GM10266 (cell line): ENCODE measurements at regions not wholly inside any gene's neighbourhood (a gene's known extent, or its start where the extent isn't known, plus 50 kb on each side); places are given as distances from the start of the nearest gene placed in this dataset.

Source experiments
- DNase-seq: peaks from one replicate; pipeline ENCODE4 v3.0.0; 2012; ENCODE audit errors: extremely low spot score
- CTCF ChIP-seq: IDR thresholded peaks from 2 replicates; pipeline ENCODE4 v1.5.1; 2012; ENCODE audit warnings: mild to moderate bottlenecking, low read depth; ENCODE audit not compliant: control insufficient read depth, insufficient read depth; ENCODE audit errors: missing control alignments

DNA sequence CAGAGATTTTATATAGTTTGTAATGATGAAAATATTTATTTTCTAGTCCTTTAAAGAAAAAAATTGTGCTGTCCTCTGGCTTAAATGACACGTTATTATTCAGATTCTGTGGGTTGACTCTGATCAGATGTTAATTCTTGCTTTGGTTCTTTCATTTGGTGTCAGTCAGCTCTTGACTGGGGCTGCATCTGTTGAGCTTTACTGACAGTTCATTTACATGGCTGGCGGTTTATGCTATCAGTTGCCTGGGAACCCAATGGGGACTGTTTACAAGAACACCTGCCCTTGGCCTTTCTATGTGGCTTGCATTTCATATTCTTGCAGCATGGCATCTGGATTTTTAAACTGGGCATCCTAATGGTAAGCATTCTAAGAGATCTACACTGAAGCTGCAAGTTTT lies 667.1 kb upstream of the FBXO33 start:
- DNase-seq: no peak

GRCh38 chr14:40098468-40098867 lies 666.2 kb upstream of the FBXO33 start:
- DNase-seq: no peak
- no peak for TF ChIP-seq CTCF

More for the DNA sequence above, 667.1 kb upstream of the FBXO33 start:
- no peak for TF ChIP-seq CTCF

- no peak for DNase-seq
Observed at GRCh38 chr14:40096968-40097367, 664.7 kb upstream of the FBXO33 start.

GRCh38 chr14:40093800-40094199 lies 661.6 kb upstream of the FBXO33 start:
- no peak for DNase-seq
- TF ChIP-seq CTCF: no peak

More at GRCh38 chr14:40096968-40097367, 664.7 kb upstream of the FBXO33 start:
- no peak for TF ChIP-seq CTCF

- TF ChIP-seq CTCF: no peak
Observed at GRCh38 chr14:40074169-40074568, 641.9 kb upstream of the FBXO33 start.

DNA sequence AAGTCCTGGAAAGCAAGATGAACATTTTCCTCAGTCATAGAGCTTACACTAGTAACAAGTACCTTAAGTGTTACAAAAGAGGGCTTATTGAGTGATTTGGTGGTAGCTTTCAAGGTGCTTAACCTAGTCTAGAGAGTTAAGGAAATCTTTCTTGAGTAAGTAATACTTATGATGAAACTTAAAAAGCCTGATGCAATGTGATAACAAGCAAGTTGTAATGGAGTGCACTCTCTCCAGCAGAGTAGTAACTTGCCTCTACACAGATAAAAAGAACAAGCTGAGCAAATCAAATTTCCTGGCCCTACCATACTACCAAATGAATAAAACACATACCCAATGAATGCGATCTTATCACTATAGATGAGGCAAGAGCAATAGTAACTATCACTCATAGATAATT lies 639.9 kb upstream of the FBXO33 start:
- TF ChIP-seq CTCF: no peak
- no peak for DNase-seq

More at GRCh38 chr14:40074169-40074568, 641.9 kb upstream of the FBXO33 start:
- no peak for DNase-seq

DNA sequence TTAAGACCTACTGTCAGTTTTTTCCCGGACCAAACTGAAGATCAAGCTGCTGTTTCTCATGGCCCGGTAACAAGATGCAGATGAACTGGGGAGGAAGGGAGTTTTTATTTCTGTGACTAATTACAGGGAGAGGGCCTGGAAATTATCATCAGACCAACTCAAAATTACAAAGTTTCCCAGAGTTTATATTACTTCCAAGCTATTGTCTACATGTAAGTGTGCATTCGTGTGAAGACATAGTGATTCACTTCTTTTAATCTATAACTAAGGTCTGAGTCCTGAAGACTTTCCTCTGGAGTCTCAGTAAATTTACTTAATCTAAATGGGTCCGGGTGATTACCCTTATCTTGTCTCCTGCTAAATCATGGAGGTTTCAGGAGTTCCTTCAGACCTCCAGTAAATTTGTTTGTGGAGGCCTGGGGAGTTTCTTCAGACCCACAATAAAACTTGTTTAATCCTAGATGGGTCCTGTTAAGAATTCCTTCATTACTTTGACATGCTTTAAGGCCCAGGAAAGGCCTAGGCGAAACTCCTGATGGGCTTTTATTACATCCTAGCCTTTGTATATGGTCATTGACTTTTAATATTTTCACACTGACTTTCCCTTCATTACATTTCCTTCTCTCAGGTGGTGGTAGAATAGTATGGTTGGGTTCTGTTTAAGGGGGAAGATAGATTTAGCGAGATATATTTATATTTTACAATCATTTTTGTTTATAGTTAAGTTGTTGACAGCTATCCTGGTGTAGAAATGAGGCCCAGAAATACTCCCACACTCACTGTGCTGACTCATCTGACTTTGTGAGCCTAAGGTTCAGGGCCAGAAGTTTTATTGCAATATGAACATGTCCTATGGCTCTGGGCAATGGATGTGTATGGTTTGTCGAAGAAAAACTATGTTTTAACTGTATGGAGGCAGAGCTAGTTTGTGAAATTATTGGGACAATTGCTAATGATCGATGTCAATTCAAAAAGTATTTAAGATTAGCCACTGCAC lies 627.0 kb upstream of the FBXO33 start:
- no peak for TF ChIP-seq CTCF
- DNase-seq: no peak
